H1 (cell line): ENCODE measurements at regions not wholly inside any gene's neighbourhood (a gene's known extent, or its start where the extent isn't known, plus 50 kb on each side); places are given as distances from the start of the nearest gene placed in this dataset.

Source experiments
- CTCF ChIA-PET: fragments of 300-600 bp; sonication (Branson Sonifier 250); formaldehyde crosslinking; loops from one replicate; lab custom pipeline; 2021; ENCODE audit not compliant: partially characterized antibody; lab: Charles Lee
- POLR2A ChIA-PET: fragments of 300-600 bp; sonication (Branson Sonifier 250); formaldehyde crosslinking; loops from one replicate; lab custom pipeline; 2021; ENCODE audit warnings: inconsistent platforms; ENCODE audit not compliant: partially characterized antibody; lab: Charles Lee
- DNase-seq, 2 experiments: peaks; one replicate each; pipeline versions ENCODE4 v3.0.0 to v3.0.0-alpha.2; 2010 to 2022; ENCODE audit warnings: low spot score in 2 of 2, low read depth in 1 of 2, mixed read lengths in 1 of 2
- FAIRE-seq: peaks from 2 replicates; lab custom pipeline; 2011; peaks lifted over from hg19 to GRCh38; lab: Jason Lieb, UNC
- H2AFZ ChIP-seq: 2 replicates; pipeline ENCODE4 v1.8.1; 2012; ENCODE audit warnings: low read length, inconsistent platforms
- H2AK5ac ChIP-seq: 2 replicates; pipeline ENCODE4 v1.6.1; 2013; ENCODE audit warnings: low read depth, low read length
- H2BK120ac ChIP-seq: replicated peaks from 2 replicates; pipeline ENCODE3; 2013; ENCODE audit warnings: low read depth, low read length, inconsistent platforms
- H2BK12ac ChIP-seq: 2 replicates; pipeline ENCODE4 v1.6.1; 2013; ENCODE audit warnings: low read depth, low read length
- H2BK15ac ChIP-seq: 2 replicates; pipeline ENCODE4 v1.6.1; 2013; ENCODE audit warnings: low read length
- H2BK20ac ChIP-seq: 2 replicates; pipeline ENCODE4 v1.6.1; 2013; ENCODE audit warnings: low read length
- H2BK5ac ChIP-seq: 2 replicates; pipeline ENCODE4 v1.6.1; 2013; ENCODE audit warnings: low read depth, low read length
- H3K14ac ChIP-seq: 2 replicates; pipeline ENCODE4 v1.6.1; 2013; ENCODE audit warnings: inconsistent platforms; ENCODE audit not compliant: insufficient read length
- H3K18ac ChIP-seq: 2 replicates; pipeline ENCODE4 v1.6.1; 2013; ENCODE audit warnings: low read length; ENCODE audit errors: extremely low read depth
- H3K23ac ChIP-seq: 2 replicates; pipeline ENCODE4 v1.6.1; 2013; ENCODE audit warnings: inconsistent platforms; ENCODE audit not compliant: insufficient read length
- H3K23me2 ChIP-seq: 2 replicates; pipeline ENCODE4 v1.6.1; 2013; ENCODE audit warnings: low read depth, low read length
- H3K27ac ChIP-seq: 2 replicates; pipeline ENCODE4 v1.6.1; 2011; ENCODE audit warnings: low read depth, low read length, inconsistent platforms
- H3K27me3 ChIP-seq, 4 experiments: replicated peaks in 1 of 4; 1 replicate in 1 of 4; 2 replicates in 3 of 4; pipeline versions ENCODE4 v1.6.1 to v1.8.1; 2011 to 2013; ENCODE audit warnings: low read length in 3 of 4, mild to moderate bottlenecking in 3 of 4, inconsistent platforms in 2 of 4, mixed read lengths in 2 of 4, moderate library complexity in 1 of 4; ENCODE audit not compliant: control insufficient read depth in 3 of 4, insufficient read depth in 3 of 4; ENCODE audit errors: extremely low read depth in 1 of 4
- H3K36me3 ChIP-seq, 4 experiments: 2 replicates each; pipeline versions ENCODE4 v1.6.1 to v1.8.1; 2011 to 2013; ENCODE audit warnings: mild to moderate bottlenecking in 4 of 4, low read length in 3 of 4, moderate library complexity in 2 of 4, control low read depth in 1 of 4, inconsistent platforms in 1 of 4; ENCODE audit not compliant: insufficient read depth in 4 of 4, control insufficient read depth in 2 of 4
- H3K4ac ChIP-seq: replicated peaks from 2 replicates; pipeline ENCODE3; 2013; ENCODE audit warnings: low read length, low read depth, mixed read lengths, inconsistent platforms; ENCODE audit not compliant: insufficient read length
- H3K4me1 ChIP-seq, 4 experiments: replicated peaks in 1 of 4; 1 replicate in 1 of 4; 2 replicates in 3 of 4; pipeline versions ENCODE4 v1.6.1 to v1.8.1; 2011 to 2013; ENCODE audit warnings: low read length in 3 of 4, inconsistent platforms in 2 of 4, mixed read lengths in 1 of 4; ENCODE audit not compliant: insufficient read depth in 4 of 4, control insufficient read depth in 3 of 4
- H3K4me2 ChIP-seq, 2 experiments: 2 replicates each; pipeline versions ENCODE4 v1.6.1 to v1.8.1; 2011 to 2013; ENCODE audit warnings: low read depth in 2 of 2, low read length in 2 of 2, control low read depth in 1 of 2, inconsistent platforms in 1 of 2, mild to moderate bottlenecking in 1 of 2; ENCODE audit not compliant: insufficient read depth in 1 of 2
- H3K4me3 ChIP-seq, 4 experiments: fragments of 200-600, 300-600 bp in 1 of 4; sonication (generic), shearing (Covaris generic), sonication (Bioruptor Twin) in 1 of 4; 2 replicates each; pipeline versions ENCODE4 v1.5.1 to v1.8.1; 2011 to 2016; ENCODE audit warnings: low read length in 4 of 4, low read depth in 3 of 4, control low read depth in 2 of 4, inconsistent platforms in 2 of 4, mild to moderate bottlenecking in 2 of 4, mixed read lengths in 1 of 4, moderate library complexity in 1 of 4; ENCODE audit not compliant: insufficient read depth in 2 of 4; ENCODE audit errors: extremely low read depth in 1 of 4
- H3K56ac ChIP-seq: replicated peaks from 2 replicates; pipeline ENCODE3; 2013; ENCODE audit warnings: low read depth, mild to moderate bottlenecking, mixed read lengths, low read length, inconsistent platforms; ENCODE audit not compliant: insufficient read length
- H3K79me1 ChIP-seq: 2 replicates; pipeline ENCODE4 v1.6.1; 2013; ENCODE audit warnings: low read depth, low read length, control low read depth
- H3K79me2 ChIP-seq, 2 experiments: 2 replicates each; pipeline versions ENCODE4 v1.6.1 to v1.8.1; 2012 to 2013; ENCODE audit warnings: low read length in 2 of 2, mild to moderate bottlenecking in 2 of 2, inconsistent platforms in 1 of 2; ENCODE audit not compliant: insufficient read depth in 2 of 2, control insufficient read depth in 1 of 2
- H3K9ac ChIP-seq, 4 experiments: replicated peaks in 1 of 4; 1 replicate in 1 of 4; 2 replicates in 3 of 4; pipeline versions ENCODE4 v1.6.1 to v1.8.1; 2011 to 2013; ENCODE audit warnings: low read depth in 3 of 4, low read length in 3 of 4, control low read depth in 2 of 4, mild to moderate bottlenecking in 2 of 4, moderate library complexity in 2 of 4, inconsistent platforms in 1 of 4; ENCODE audit errors: extremely low read depth in 1 of 4
- H3K9me3 ChIP-seq, 2 experiments: 2 replicates each; pipeline versions ENCODE4 v1.6.1 to v1.8.1; 2012 to 2013; ENCODE audit warnings: mild to moderate bottlenecking in 2 of 2, moderate library complexity in 2 of 2, control low read depth in 1 of 2, inconsistent platforms in 1 of 2, low read depth in 1 of 2, low read length in 1 of 2, mixed read lengths in 1 of 2; ENCODE audit not compliant: insufficient read depth in 2 of 2
- H4K20me1 ChIP-seq, 2 experiments: replicated peaks in 1 of 2; 2 replicates each; pipeline versions ENCODE3 to v1.8.1; 2011 to 2013; ENCODE audit warnings: inconsistent platforms in 2 of 2, low read length in 2 of 2, mild to moderate bottlenecking in 1 of 2; ENCODE audit not compliant: insufficient read depth in 2 of 2, control insufficient read depth in 1 of 2
- H4K5ac ChIP-seq: 2 replicates; pipeline ENCODE4 v1.6.1; 2013; ENCODE audit warnings: low read length, low read depth, mixed read lengths, inconsistent platforms; ENCODE audit not compliant: insufficient read length
- H4K8ac ChIP-seq: 2 replicates; pipeline ENCODE4 v1.8.0; 2013; ENCODE audit warnings: mild to moderate bottlenecking, moderate library complexity, low read length, inconsistent platforms; ENCODE audit not compliant: insufficient read depth; ENCODE audit errors: extremely low read depth
- H4K91ac ChIP-seq: replicated peaks from 2 replicates; pipeline ENCODE3; 2013; ENCODE audit warnings: low read length, mixed read lengths, inconsistent platforms; ENCODE audit not compliant: insufficient read length
- CBX8 ChIP-seq: fragments of 300-800, 300-1000 bp; sonication (generic); IDR thresholded peaks from 2 replicates; pipeline ENCODE4 v1.7.1; 2016; ENCODE audit warnings: low read depth, low read length, borderline replicate concordance
- KDM1A ChIP-seq: fragments of 200-600, 300-600 bp; sonication (generic); IDR thresholded peaks from 2 replicates; pipeline ENCODE4 v1.7.1; 2016; ENCODE audit warnings: mild to moderate bottlenecking, low read length, borderline replicate concordance
- WGBS, 2 experiments: shearing (Covaris generic) in 1 of 2; methylation state at CpG; one replicate each; pipeline versions ENCODE4 v1.1.6 to v1.1.7; 2013 to 2015; ENCODE audit warnings: low lambda C conversion rate in 2 of 2, mixed read lengths in 2 of 2, inconsistent platforms in 1 of 2, low coverage in 1 of 2, missing lambda C conversion rate in 1 of 2; ENCODE audit not compliant: insufficient replicate concordance in 2 of 2, insufficient coverage in 1 of 2, insufficient read length in 1 of 2; ENCODE audit errors: extremely low coverage in 1 of 2, missing lambda C conversion rate in 1 of 2; 5-methylcytosine and 5-hydroxymethylcytosine counted together
- TF ChIP-seq, protein P1 (sequence below), 3 experiments: IDR thresholded peaks; 1 replicate in 2 of 3; 2 replicates in 1 of 3; pipeline versions ENCODE4 v1.5.1 to v1.6.1; 2011; ENCODE audit warnings: low read length in 3 of 3, mild to moderate bottlenecking in 3 of 3, inconsistent platforms in 2 of 3, low read depth in 1 of 3, moderate library complexity in 1 of 3; ENCODE audit not compliant: insufficient read depth in 1 of 3; ENCODE audit errors: control extremely low read depth in 1 of 3

- H4K20me1 ChIP-seq = no peaks in the 10 kb centered on the region
- no peak for TF ChIP-seq CBX8
- TF ChIP-seq, protein P1, sequence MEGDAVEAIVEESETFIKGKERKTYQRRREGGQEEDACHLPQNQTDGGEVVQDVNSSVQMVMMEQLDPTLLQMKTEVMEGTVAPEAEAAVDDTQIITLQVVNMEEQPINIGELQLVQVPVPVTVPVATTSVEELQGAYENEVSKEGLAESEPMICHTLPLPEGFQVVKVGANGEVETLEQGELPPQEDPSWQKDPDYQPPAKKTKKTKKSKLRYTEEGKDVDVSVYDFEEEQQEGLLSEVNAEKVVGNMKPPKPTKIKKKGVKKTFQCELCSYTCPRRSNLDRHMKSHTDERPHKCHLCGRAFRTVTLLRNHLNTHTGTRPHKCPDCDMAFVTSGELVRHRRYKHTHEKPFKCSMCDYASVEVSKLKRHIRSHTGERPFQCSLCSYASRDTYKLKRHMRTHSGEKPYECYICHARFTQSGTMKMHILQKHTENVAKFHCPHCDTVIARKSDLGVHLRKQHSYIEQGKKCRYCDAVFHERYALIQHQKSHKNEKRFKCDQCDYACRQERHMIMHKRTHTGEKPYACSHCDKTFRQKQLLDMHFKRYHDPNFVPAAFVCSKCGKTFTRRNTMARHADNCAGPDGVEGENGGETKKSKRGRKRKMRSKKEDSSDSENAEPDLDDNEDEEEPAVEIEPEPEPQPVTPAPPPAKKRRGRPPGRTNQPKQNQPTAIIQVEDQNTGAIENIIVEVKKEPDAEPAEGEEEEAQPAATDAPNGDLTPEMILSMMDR (IDR thresholded peaks at IDR 0.05; ENCODE audit: control extremely low read depth in 1 of 3, insufficient read depth in 1 of 3, low read depth in 1 of 3, low read length in 3 of 3) = peak in 1 of 3 experiments; percentile 3; a peak in 1 of 4 replicates
- TF ChIP-seq KDM1A = 0 out of 2 replicates have a peak, but pooled peaks have one; percentile 23
- no peak overlapping the region for H2BK20ac ChIP-seq
- no peak overlapping the region for H3K9ac ChIP-seq
- POLR2A ChIA-PET = no interaction called here
- H3K23ac ChIP-seq = no peak overlapping the region
- no peak overlapping the region for H2AK5ac ChIP-seq
- no peak overlapping the region for H2BK5ac ChIP-seq
- H3K14ac ChIP-seq = no peak overlapping the region
- no peak for FAIRE-seq
- CTCF ChIA-PET = interaction anchor here (0.7 to 2.0 kb wide), 4 partner anchors 9 to 240 kb away, joined by 3 to 7 read pairs (median 4); no protein-coding TSS in a partner anchor
- H3K27ac ChIP-seq = no peak overlapping the region
- no peak overlapping the region for H2BK120ac ChIP-seq
- H4K8ac ChIP-seq = no peak overlapping the region
- 100% methylated on average over 2 of the region's 3 CpGs; no CpG with 5 or more reads in 1 of the 2 experiments for WGBS, 2 experiments
- no peak overlapping the region for H3K56ac ChIP-seq
- H3K4me1 ChIP-seq = no peaks in the 10 kb centered on the region
- no peak overlapping the region for H2BK12ac ChIP-seq
- no peaks in the 10 kb centered on the region for H3K36me3 ChIP-seq
- peaks cover 0 to 3% of the 10 kb centered on the region in 2 experiments; a peak in 1 of 4 replicates for H3K9me3 ChIP-seq
- no peaks in the 10 kb centered on the region for H3K79me2 ChIP-seq
- H3K23me2 ChIP-seq = no peaks in the 10 kb centered on the region
- no peaks in the 10 kb centered on the region for H3K27me3 ChIP-seq
- no peak overlapping the region for H3K4me3 ChIP-seq
- no peaks in the 10 kb centered on the region for H3K79me1 ChIP-seq
- no peak overlapping the region for H2BK15ac ChIP-seq
- no peak overlapping the region for H4K5ac ChIP-seq
- no peak overlapping the region for H3K4ac ChIP-seq
- H3K18ac ChIP-seq = no peak overlapping the region
- no peak for DNase-seq
- H3K4me2 ChIP-seq = no peak overlapping the region
- no peak overlapping the region for H4K91ac ChIP-seq
- H2AFZ ChIP-seq = no peak overlapping the region
These were observed 94.8 kb upstream of the XYLT1 start for GRCh38 chr16:17565605-17566004.
